Esophagus muscularis mucosa (tissue), 4 donors: ENCODE measurements at regions not wholly inside any gene's neighbourhood (a gene's known extent, or its start where the extent isn't known, plus 50 kb on each side); places are given as distances from the start of the nearest gene placed in this dataset.
A peak's percentile ranks its signal among the peaks of the same experiment; 100 is the strongest.

Experiments
- DNase-seq: peaks from one replicate; pipeline ENCODE4 v3.0.0-alpha.2; 2017; ENCODE audit errors: extremely low spot score
- H3K27ac ChIP-seq, 4 donors: fragments of 200-600 bp; sonication (generic); replicated peaks in 1 of 4; 1 replicate in 3 of 4; 2 replicates in 1 of 4; pipeline ENCODE4 v1.5.1; 2016 to 2019; ENCODE audit warnings: mild to moderate bottlenecking in 1 of 4
- H3K27me3 ChIP-seq, 4 donors: fragments of 200-600 bp; sonication (generic); one replicate each; pipeline versions ENCODE4 v1.5.1 to v1.6.0; 2016 to 2019
- H3K36me3 ChIP-seq, 4 donors: fragments of 200-600 bp; sonication (generic); one replicate each; pipeline ENCODE4 v1.5.1; 2016 to 2019
- H3K4me1 ChIP-seq, 4 donors: fragments of 200-600 bp; sonication (generic); one replicate each; pipeline ENCODE4 v1.5.1; 2016 to 2019
- H3K4me3 ChIP-seq, 4 donors: fragments of 200-600 bp; sonication (generic); 1 replicate in 2 of 4; 2 replicates in 2 of 4; pipeline ENCODE4 v1.5.1; 2016 to 2019; ENCODE audit warnings: mild to moderate bottlenecking in 4 of 4, moderate library complexity in 1 of 4
- H3K9me3 ChIP-seq, 4 donors: fragments of 200-600 bp; sonication (generic); 1 replicate in 3 of 4; 2 replicates in 1 of 4; pipeline ENCODE4 v1.5.1; 2016 to 2019
- CTCF ChIP-seq, 3 experiments: fragments of 200-600 bp in 2 of 3; fragments of 450-650 bp in 1 of 3; sonication (generic) in 2 of 3; IDR thresholded peaks; one replicate each; pipeline ENCODE4 v1.5.1; 2017 to 2019; ENCODE audit warnings: antibody characterized with exemption in 3 of 3, mild to moderate bottlenecking in 2 of 3, moderate library complexity in 1 of 3
- EP300 ChIP-seq: sonication (generic); formaldehyde crosslinking; IDR thresholded peaks from one replicate; pipeline ENCODE4 v1.6.1; 2017; ENCODE audit warnings: antibody characterized with exemption
- POLR2A ChIP-seq: fragments of 450-650 bp; IDR thresholded peaks from one replicate; pipeline ENCODE4 v1.6.1; 2017; ENCODE audit warnings: antibody characterized with exemption, moderate library complexity, mild to moderate bottlenecking, low read depth
- POLR2AphosphoS5 ChIP-seq, 2 donors: sonication (generic); formaldehyde crosslinking; IDR thresholded peaks; one replicate each; pipeline ENCODE4 v1.6.1; 2017; ENCODE audit warnings: antibody characterized with exemption in 2 of 2
- WGBS: methylation state at CpG from one replicate; pipeline ENCODE4 v1.1.5; 2018; 5-methylcytosine and 5-hydroxymethylcytosine counted together
- intact Hi-C: fragments of 100-400 bp; cut with DNase I; formaldehyde crosslinking; loops from one replicate; pipeline ENCODE4 v1.15.1; 2023

DNA sequence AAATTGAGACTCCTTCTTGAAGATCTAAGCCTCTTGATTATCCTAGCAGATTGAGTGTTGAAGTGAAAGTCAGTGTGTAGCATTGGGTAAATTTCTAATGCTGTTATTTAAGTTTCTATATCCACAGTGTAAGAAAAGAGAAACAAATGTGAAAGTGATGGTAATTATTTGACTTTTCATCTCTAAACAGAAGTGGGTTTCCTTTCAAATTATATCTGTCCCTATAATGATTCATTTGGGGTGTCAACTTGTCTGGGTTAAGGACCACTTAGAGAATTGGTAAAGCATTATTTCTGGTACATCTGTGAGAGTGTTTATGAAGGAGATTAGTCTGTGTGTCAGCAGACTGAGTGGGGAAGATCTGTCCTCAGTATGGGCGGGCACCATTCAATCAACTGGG lies 133.0 kb upstream of the HMCN1 start:
- H3K9me3 ChIP-seq = no peaks in the 10 kb centered on the region
- no peaks in the 10 kb centered on the region for H3K36me3 ChIP-seq
- H3K27me3 ChIP-seq = no peaks in the 10 kb centered on the region
- no peak for TF ChIP-seq POLR2AphosphoS5 (IDR thresholded peaks at IDR 0.05)
- no peak for TF ChIP-seq CTCF (IDR thresholded peaks at IDR 0.05)
- TF ChIP-seq EP300 = no peak
- no peak for TF ChIP-seq POLR2A
- intact Hi-C loops = no loop called here
- DNase-seq = no peak
- peaks cover 0 to 3% (median 0%) of the 10 kb centered on the region in 4 donors for H3K4me1 ChIP-seq
- 42% methylated on average over 1 of the region's 1 CpG for WGBS
- no peak overlapping the region for H3K27ac ChIP-seq
- H3K4me3 ChIP-seq = no peak overlapping the region

GRCh38 chr1:185600641-185601040 lies 133.6 kb upstream of the HMCN1 start:
- Histone ChIP-seq H3K27me3 (no peaks in the 10 kb centered on the region), H3K4me3 (no peak overlapping the region), H3K9me3 (no peaks in the 10 kb centered on the region), H3K36me3 (no peaks in the 10 kb centered on the region), H3K27ac (no peak overlapping the region), H3K4me1 (peaks cover 0 to 3% (median 0%) of the 10 kb centered on the region in 4 donors)
- whole genome bisulfite sequencing = 71% methylated on average over 2 of the region's 2 CpGs
- intact Hi-C loops = no loop called here
- no peak for TF ChIP-seq CTCF (IDR thresholded peaks at IDR 0.05)
- no peak for DNase-seq

- Histone ChIP-seq H3K27ac (no peak overlapping the region), H3K4me3 (no peak overlapping the region), H3K36me3 (no peaks in the 10 kb centered on the region), H3K9me3 (no peaks in the 10 kb centered on the region), H3K4me1 (peaks cover 0 to 15% (median 0%) of the 10 kb centered on the region in 4 donors), H3K27me3 (no peaks in the 10 kb centered on the region)
- WGBS = 44% methylated on average over 1 of the region's 1 CpG
- intact Hi-C loops = no loop called here
- TF ChIP-seq CTCF (IDR thresholded peaks at IDR 0.05) (no peak), EP300 (no peak), POLR2AphosphoS5 (IDR thresholded peaks at IDR 0.05) (no peak), POLR2A (no peak)
- DNase-seq = no peak
Observed at GRCh38 chr1:185598332-185598731, 135.9 kb upstream of the HMCN1 start.

DNA sequence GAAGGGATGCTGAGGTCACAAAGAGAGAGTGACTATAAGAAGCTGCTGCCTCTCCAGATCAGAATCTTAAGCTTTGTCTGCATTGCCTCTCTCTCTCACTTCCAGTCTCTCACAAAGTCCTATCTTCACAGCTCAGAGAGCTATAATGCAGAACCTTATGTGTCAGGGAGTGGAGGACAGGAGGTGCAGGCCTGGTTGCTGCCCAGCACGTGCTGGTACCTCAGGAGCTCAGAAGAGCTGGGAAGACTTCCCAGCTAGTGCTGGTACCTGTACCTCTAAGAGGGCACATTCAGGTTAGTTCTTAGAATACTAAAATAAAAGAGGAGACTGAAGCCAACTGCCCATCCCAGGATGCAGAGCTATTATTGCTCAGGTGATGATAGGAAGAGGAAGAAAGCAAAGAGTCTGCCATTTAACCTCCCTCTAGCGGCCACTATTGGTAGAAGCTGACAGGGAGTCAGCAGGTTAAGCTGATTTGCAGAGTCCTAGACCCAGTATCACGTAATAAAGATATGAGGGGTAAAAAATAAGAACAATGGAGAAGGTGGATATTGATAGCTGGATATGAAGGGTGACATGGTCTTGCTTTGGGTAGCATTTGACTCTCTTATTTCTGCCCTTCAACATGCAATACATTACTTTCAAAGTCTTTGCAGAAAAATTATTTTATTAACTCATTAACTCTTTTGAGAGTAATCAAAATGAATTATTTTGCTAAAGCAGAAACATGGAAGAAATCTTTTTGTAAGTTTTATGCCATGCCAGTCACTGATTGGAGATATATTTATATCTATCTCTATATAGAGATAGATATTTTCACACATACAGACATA lies 138.1 kb upstream of the HMCN1 start:
- 67% methylated on average over 3 of the region's 3 CpGs for WGBS
- Histone ChIP-seq H3K9me3 (no peaks in the 10 kb centered on the region), H3K4me1 (peaks cover 0 to 15% (median 0%) of the 10 kb centered on the region in 4 donors), H3K27me3 (no peaks in the 10 kb centered on the region), H3K27ac (no peak overlapping the region), H3K36me3 (no peaks in the 10 kb centered on the region), H3K4me3 (no peak overlapping the region)
- no peak for TF ChIP-seq EP300
- TF ChIP-seq CTCF (IDR thresholded peaks at IDR 0.05) = peak in 2 of 3 experiments; percentile 30 to 45
- intact Hi-C loops = no loop called here
- no peak for DNase-seq
